ENCODE measurements at regions not wholly inside any gene's neighbourhood (a gene's known extent, or its start where the extent isn't known, plus 50 kb on each side); places are given as distances from the start of the nearest gene placed in this dataset.
"Not testable (repeated sequence)": the region's sequence is repeated elsewhere in the genome, so short reads cannot be mapped to it uniquely, and the experiment has no call there.

GRCh38 chr13:97520061-97520460, 86.1 kb downstream of the RAP2A start:
- no peak for DNase-seq

GRCh38 chr13:97520866-97521265, 86.9 kb downstream of the RAP2A start:
- no peak for DNase-seq

- no peak for DNase-seq
Measured at GRCh38 chr13:97521726-97522125, 87.8 kb downstream of the RAP2A start.

DNA sequence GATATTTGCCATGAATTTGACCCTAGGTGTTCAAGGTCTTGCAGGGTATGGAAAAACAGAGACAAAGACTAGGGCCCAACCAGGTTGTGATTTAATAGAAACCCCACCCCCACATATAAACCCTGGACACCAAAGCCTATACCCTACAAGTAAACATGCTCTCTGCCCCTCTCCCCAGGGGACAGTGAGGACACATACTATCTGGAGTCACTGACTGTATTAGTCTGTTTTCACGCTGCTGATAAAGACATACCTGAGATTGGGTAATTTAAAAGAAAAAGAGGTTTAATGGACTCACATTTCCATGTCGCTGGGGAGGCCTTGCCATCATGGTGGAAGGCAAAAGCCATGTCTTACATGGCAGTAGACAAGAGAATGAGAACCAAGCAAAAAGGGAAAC, 88.3 kb downstream of the RAP2A start:
- DNase-seq: no peak

GRCh38 chr13:97526556-97526955, 92.6 kb downstream of the RAP2A start:
- DNase-seq: no peak

- DNase-seq: no peak
Measured at GRCh38 chr13:97528518-97528917, 94.5 kb downstream of the RAP2A start.

DNA sequence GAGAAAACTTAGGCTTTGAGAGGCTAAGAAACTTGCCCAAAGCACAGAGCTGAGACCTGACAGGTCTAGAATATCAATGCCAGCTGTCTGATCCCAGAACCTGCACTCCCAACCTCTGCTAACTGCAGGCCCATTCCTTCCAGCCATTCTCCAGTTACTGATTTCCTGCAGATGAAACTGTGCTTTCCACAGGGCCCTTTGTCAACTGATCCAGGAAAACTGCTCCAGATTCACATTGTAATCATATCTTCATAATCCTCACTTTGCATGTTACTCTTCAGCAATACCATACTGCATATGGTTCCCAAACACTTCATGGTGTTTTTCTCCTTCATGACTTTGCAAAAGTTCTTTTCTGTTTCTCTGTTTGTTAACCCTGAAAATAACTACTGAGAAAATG, 100.6 kb downstream of the RAP2A start:
- no peak for DNase-seq

- DNase-seq: no peak
Measured at GRCh38 chr13:97535614-97536013, 101.6 kb downstream of the RAP2A start.

DNA sequence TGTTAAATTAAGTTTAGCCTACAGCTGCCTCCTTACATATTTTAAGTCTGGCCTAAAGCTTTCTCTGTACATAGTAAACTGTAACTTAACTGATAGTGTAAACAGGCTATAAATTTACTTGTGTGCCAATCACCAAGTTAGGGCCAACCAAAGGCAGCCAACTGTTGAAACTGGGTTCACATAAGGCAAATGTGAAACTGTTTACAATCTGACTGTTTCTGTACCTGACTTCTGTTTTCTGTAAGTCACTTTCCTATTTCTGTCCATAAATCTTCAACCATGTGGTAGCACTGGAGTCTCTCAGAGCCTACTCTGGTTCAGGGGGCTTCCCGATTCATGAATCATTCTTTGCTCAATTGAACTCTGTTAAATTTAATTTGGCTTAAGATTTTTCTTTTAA, 103.1 kb downstream of the RAP2A start:
- no peak for DNase-seq

DNA sequence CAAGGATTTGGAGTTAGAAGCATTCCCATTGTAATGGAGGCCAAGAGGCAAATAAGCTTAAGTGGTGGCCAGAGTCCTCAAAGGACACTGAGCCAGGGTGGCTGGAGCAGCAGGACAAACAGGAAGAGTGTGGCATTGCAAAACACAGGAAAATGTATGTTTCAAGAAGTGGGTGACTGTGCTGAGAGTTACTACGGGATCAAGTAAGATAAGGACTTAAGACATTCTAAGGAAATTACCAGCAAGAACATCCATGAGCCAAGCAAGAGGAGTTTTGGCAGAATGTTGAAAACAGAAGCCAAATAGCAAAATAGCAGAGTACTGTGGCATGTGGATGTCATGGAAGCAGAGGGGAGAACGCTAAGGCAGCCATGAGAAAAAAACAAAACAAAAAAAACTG, 104.2 kb downstream of the RAP2A start:
- no peak for DNase-seq

- DNase-seq: no peak
Measured at GRCh38 chr13:97539651-97540610, 106.0 kb downstream of the RAP2A start.

- no peak for DNase-seq
Measured at GRCh38 chr13:97540696-97541095, 106.7 kb downstream of the RAP2A start.

GRCh38 chr13:97542102-97542685, 108.2 kb downstream of the RAP2A start:
- no peak for DNase-seq

DNA sequence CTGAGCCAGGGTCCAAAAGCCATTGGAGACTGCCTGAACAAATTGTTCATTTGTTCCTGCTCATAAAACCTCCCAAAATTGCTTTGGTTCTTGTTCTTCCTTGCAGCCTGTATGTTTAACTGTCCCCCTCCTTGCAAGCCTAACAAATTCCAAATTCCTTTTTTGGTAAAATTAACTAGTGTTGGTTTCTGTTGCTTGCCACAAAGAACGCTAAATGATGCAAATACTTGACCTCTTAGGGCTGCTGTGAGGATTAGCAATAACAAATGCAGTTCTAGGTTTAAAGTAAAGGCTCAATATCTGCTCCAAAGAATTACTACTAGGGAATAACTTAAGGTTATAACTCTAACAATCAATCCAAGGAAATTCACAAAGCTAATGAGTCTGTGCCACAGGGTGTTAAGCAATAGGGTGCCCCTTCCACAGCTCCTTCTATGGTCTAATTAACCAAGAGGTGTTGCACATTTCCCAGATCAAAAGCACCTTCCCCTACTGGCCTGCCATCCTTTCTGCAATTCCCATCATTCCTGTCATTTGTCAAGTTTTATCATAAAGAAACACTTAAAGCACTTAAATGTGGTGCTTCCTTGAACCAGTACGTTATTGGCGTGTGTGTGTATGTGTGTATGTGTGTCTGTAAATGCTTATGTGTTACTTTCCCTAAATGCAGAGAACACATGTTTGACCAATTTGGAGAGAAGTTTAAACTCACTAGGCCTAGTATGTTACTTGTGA, 110.2 kb downstream of the RAP2A start:
- DNase-seq: no peak

DNA sequence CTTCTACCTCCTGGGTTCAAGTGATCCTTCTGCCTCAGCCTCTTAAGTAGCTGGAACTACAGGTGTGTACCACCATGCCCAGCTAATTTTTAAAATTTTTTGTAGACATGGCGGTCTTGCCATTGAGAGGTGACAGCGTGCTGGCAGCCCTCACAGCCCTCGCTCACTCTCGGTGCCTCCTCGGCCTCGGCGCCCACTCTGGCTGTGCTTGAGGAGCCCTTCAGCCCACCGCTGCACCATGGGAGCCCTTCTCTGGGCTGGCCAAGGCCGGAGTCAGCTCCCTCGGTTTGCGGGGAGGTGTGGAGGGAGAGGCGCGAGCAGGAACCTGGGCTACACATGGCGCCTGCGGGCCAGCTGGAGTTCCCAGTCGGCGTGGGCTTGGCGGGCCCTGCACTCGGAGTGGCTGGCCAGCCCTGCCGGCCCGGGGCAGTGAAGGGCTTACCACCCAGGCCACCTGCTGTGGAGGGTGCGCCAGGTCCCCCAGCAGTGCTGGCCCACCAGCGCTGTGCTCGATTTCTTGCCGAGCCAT, 111.1 kb downstream of the RAP2A start:
- not testable (repeated sequence) for DNase-seq

DNA sequence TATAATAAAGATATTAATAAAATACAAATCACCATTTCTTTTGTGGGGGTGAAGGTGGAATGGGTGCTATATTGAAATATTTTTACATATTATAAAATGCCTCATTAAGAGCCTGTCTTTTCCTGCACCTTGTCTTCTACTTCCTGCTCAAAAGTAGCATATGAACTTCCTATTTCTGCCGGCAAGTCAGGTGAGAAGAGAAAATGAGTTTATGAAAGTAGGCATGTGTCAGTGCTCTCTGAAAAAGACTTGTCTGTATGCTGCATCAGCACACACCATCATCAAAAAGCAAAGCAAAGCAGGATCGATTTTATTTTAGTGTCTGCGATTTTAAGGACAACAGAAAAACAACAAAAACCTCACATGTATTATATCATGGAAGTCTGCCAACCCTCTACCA, 114.2 kb downstream of the RAP2A start:
- DNase-seq: no peak

- no peak for DNase-seq
Measured at GRCh38 chr13:97548711-97549110, 114.7 kb downstream of the RAP2A start.

DNA sequence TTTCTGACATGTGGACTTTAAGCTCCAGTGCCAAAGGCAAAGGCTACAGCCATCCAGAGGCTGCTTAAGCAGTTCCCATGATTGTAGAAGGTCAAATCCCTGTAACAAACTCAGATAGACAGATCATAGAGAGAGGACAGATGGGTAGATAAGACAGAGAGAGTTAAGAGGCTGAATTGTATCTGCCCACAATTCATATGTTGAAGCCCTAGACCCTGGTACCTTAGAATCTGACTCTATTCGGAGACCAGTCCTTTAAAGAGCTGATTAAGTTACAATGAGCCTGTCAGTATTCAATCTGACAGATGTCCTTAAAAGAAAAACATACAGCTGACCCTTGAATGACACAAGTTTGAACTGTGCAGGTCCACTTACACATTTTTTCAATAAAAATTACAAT, 115.2 kb downstream of the RAP2A start:
- DNase-seq: no peak

GRCh38 chr13:97554496-97554895, 120.5 kb downstream of the RAP2A start:
- no peak for DNase-seq

- DNase-seq: no peak
Measured at GRCh38 chr13:97555034-97555433, 121.1 kb downstream of the RAP2A start.

GRCh38 chr13:97559030-97559429, 125.1 kb downstream of the RAP2A start:
- no peak for DNase-seq

DNA sequence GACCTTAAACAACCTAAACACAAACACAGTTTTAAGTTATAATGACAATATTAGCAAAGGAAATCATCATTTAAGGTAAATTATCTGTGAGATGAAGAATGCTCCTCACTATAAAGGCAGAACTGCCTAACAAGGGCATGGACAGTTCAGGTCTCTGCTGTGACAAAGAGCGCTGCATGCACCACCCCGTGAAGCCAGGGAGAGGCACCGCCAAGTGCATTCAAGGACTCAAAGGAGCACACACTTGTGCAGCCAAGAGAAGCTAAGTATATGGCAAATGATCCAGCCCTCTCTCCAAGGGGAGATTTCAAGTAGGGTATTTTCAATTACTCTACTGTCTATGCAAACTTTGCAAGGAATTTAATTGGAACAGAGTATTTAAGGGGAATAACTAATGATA, 126.0 kb downstream of the RAP2A start:
- DNase-seq: no peak

DNA sequence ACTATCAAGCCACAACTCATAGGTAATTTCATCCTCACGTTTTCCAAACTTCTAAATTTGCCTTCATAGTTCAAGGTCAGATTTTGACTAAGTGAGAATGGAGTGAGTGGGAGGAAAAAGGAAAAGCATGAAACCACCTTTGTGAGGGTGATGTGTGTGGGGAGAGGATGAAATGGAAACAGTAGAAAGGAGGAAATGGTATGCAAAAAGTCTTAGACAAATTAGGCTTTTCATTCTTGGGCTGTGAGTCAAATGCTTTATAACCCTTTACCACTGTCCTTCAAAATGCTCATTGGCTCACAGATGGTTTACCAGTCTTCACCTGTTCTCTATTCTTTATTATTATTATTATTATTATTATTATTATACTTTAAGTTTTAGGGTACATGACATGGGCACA, 127.2 kb downstream of the RAP2A start:
- DNase-seq: no peak

GRCh38 chr13:97562962-97563361, 129.0 kb downstream of the RAP2A start:
- no peak for DNase-seq

Data from SW 1271 (cell line).